Activated CD4-positive, alpha-beta T cell treated with anti-CD3 and anti-CD28 coated beads, Interleukin-2, amount 50 U/mL, for 1 hour (primary cell): ENCODE measurements at regions not wholly inside any gene's neighbourhood (a gene's known extent, or its start where the extent isn't known, plus 50 kb on each side); places are given as distances from the start of the nearest gene placed in this dataset.

ENCODE experiments used
- DNase-seq: peaks from one replicate; pipeline ENCODE4 v3.0.0-alpha.2; 2020

DNA sequence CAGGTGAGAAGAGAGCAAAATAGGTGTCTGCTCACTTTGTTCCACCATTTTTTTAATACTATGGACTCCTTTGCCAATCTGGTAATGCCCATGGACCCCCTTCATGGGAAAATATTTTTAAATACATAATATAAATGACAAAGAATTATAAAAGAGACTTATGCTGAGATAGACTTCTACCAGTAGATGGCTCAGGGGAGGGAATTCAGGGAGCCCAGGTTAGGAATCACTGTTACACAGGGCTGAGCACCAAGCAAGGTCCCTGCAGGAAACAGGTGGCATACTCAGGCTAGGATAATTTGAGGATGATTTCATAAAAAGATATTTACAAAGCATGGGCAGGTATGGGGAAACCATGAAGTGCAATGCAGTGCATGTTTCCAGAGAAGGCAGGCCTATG, 525.9 kb downstream of the FGF9 start:
- no peak for DNase-seq

- no peak for DNase-seq
Measured at GRCh38 chr13:22198001-22198400, 527.1 kb downstream of the FGF9 start.

- no peak for DNase-seq
Measured at GRCh38 chr13:22198641-22199217, 527.9 kb downstream of the FGF9 start.

DNA sequence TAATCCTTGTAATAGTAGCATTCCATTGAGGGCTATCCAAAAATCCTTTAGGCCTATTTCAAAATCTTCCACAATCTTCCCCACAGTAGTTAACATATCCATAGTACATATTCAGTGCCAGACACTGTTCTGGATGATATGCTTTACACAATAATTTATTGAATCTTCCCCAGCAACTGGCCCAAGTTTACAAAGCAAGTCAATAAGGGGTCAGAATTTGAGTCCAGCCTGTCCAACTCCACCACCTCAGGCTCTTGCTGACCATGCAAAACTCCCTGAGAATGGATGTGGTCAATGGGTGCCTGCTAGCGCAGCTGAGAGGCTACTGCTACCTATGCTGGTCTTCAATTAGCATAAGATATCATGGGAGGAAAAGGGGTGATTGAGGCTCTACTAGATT, 529.6 kb downstream of the FGF9 start:
- DNase-seq: no peak

DNA sequence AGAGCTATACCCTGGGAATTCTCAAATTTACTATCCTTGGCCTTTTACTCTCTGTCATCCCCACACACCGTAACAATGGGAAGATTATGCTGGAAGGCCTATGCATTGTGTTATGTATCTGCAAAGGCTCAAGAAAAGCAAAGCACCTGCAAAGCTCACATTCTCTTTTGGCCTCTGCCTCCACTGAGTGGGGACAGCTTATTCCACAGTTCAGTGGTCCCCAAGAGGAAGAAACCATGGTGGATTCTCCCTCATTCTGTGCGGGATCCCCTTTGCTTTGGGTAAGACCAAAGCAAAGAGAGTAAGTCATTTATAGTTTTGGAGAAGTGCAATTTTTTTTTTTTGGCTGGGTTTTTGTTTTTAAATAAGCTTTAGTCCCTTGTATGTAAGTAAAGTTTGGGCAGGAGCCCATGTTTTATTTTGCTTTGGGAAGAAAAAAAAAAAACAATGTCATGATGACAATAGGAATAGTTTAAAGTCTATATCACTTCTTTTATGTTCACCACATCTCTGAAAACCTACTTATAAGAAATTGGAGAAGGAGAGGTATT, 530.6 kb downstream of the FGF9 start:
- no peak for DNase-seq

- DNase-seq: no peak
Measured at GRCh38 chr13:22210134-22210930, 539.5 kb downstream of the FGF9 start.

DNA sequence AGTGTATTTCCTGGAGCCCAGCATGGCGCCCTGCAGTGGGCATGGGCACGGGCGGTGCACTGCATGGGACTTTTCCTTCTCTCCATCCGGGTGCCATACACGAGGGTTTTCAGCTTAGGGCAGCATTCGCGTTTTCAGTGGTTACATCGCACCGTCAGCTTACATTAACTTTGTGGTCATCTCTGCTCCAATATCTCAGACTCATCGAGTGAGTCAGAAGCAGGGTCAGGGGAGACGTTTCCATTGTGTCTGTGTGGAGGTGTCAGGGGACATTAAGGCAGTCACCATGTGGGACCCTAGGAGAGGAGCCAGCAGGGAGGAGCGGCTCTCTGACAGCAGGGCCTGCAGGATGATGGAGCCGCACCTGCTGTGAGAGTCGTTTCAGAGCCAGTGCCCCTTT, 541.0 kb downstream of the FGF9 start:
- DNase-seq: no peak

DNA sequence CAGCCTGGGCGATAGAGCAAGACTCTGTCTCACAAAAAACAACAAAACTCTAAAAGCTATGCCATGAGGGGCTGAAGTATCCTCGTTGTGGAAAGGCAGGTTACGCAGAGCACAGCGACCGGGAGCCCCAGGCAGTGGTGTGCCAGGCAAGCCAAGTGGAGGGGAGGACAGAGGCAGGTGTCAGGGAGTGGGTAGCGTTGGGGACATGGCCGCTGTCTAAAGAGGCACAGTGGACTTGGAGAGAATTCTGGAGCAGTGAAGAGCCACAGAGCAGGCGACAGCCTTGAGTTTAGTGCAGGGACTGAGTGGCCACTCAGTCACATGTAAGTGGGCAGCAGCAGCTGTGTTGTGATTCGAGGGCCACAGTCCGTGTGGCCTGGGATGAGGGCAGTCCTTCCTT, 541.7 kb downstream of the FGF9 start:
- no peak for DNase-seq

GRCh38 chr13:22214184-22214583, 543.3 kb downstream of the FGF9 start:
- no peak for DNase-seq

DNA sequence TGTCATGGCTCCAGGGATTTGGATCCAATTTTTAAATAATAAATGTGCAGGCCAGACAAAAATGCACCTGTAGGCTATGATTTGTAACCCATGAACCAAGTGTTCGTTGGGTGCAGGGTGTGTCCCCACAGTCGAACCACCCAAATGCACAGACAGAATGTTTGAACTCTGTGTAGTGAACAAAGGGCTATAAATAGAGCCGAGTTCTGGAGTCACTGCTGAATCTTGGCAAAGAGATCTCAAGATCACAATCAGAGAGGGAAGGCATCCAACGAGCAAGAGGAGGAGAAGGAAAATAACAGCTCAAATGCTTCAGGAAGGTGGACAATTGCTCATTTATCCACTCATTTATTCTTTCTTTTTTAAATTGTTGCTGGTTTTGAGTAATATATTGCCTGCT, 547.9 kb downstream of the FGF9 start:
- no peak for DNase-seq

- DNase-seq: no peak
Measured at GRCh38 chr13:22219709-22220108, 548.8 kb downstream of the FGF9 start.

DNA sequence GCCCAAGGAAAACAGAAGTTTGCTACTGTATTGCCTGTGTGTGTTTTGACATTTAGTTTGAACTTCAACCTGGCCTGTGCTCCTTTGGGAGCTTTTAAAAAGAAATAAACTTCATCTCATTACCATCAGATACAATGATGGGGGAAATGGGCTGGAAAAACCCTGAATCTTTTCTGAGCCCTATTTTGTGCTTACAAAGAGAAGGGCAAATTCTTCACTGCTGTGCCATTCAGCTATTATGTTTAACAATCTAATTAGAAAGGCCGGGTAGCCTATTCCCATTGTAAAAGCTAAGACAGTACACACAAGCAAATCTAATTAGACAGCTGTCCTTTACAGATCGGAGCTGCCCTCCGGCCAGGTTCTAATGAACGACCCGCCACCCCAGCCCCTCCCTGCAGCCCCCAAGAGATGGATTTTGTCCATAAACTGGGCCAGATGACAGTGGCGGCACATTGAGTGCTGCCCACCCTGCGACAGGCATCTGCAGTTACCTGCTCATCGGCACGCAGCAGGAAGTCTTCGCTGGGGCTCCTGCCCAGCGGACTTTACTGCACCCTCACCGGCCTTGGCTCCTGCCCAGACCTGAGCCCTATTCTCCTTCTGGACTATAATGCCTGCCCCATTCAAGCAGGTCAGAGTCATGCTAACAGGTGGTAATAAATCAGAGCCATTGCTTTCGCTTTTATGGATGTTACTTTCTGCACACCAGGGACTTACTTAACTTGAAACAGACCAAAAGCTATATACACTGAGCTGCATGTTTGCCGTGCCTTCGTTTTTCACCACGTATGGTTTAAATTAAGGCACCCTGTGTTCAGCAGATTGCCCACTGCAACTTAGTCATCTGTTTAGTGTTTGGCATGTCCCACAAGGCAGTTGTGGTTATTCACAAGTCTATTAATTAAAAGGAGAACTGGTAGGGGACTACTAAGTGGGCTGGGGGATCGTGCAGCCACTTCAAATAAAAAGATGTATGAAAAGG, 549.6 kb downstream of the FGF9 start:
- no peak for DNase-seq

DNA sequence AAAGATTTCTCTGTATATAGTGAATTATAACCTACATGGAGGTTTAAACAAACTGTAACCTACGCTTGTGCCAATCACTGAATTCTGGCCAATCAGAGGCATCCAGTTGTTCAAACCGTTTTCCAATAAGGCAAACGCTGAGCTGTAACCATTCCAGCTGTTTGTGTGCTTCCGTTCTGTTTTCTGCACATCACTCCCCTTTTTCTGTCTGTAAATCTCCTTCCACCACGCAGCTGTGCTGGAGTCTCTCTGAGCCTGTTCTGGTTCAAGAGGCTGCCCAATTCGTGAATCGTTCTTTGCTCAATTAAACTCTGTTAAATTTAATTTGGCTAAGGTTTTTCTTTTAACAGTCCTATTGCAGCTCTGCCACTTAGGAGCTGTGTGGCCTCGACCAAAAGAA, 552.5 kb downstream of the FGF9 start:
- no peak for DNase-seq

DNA sequence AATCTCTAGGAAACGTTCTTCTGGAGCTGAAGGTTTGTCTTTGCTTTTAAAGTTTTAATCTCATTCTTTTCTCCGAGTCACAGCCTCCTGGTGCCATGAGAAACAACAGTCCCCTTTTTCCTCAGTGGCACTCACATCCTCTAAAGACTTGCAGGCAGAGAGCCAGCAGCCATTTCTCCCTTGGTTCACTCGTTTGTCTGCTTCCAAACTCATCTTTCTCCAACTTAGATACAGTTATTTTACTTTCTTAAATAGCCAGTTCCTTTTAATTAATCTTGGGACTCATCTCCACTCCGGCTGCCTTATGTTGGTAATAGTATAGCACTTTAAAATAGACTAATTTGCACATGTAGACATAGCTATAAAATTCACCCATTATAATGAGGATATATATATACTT, 555.2 kb downstream of the FGF9 start:
- DNase-seq: no peak

- no peak for DNase-seq
Measured at GRCh38 chr13:22227895-22228294, 557.0 kb downstream of the FGF9 start.

GRCh38 chr13:22229916-22230315, 559.0 kb downstream of the FGF9 start:
- DNase-seq: no peak

DNA sequence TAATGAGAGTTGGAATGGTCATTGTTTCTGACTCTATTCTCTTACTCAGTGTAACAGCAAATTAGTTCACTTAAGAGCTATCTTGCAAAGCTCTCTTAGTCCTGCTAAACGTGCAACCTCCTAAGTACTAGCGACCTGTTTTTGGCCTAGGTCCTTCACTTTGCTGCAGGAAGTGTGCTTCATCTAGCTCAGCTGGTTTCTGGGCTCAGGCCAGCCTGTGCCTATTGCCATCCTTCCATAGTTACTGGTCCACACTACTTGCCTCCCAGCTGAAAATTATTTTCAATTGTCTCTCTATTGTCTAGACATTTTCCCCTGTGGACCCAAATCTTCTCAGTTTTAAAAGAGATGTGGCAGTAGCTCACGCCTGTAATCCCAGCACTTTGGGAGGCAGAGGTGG, 561.3 kb downstream of the FGF9 start:
- DNase-seq: no peak

GRCh38 chr13:22235285-22235949, 564.5 kb downstream of the FGF9 start:
- DNase-seq: no peak

GRCh38 chr13:22235950-22236290, 565.0 kb downstream of the FGF9 start:
- DNase-seq: no peak

GRCh38 chr13:22238269-22238668, 567.4 kb downstream of the FGF9 start:
- no peak for DNase-seq

GRCh38 chr13:22240716-22241115, 569.8 kb downstream of the FGF9 start:
- DNase-seq: no peak

GRCh38 chr13:22243469-22244163, 572.7 kb downstream of the FGF9 start:
- DNase-seq: no peak
